ENCODE measurements at regions not wholly inside any gene's neighbourhood (a gene's known extent, or its start where the extent isn't known, plus 50 kb on each side); places are given as distances from the start of the nearest gene placed in this dataset.

GRCh38 chr12:127711108-127711507 lies 555.9 kb upstream of the TMEM132C start:
- no peak for DNase-seq

GRCh38 chr12:127712561-127712960 lies 554.4 kb upstream of the TMEM132C start:
- DNase-seq, result no peak

GRCh38 chr12:127716166-127716565 lies 550.8 kb upstream of the TMEM132C start:
- DNase-seq, result no peak

- DNase-seq, result no peak
Observed at GRCh38 chr12:127717278-127717677, 549.7 kb upstream of the TMEM132C start.

- DNase-seq, result no peak
Observed at GRCh38 chr12:127720334-127720733, 546.6 kb upstream of the TMEM132C start.

GRCh38 chr12:127722611-127723010 lies 544.4 kb upstream of the TMEM132C start:
- DNase-seq, result no peak

GRCh38 chr12:127723251-127723650 lies 543.7 kb upstream of the TMEM132C start:
- DNase-seq, result no peak

- no peak for DNase-seq
Observed at GRCh38 chr12:127726671-127727315, 540.2 kb upstream of the TMEM132C start.

GRCh38 chr12:127728285-127728684 lies 538.7 kb upstream of the TMEM132C start:
- no peak for DNase-seq

GRCh38 chr12:127728729-127729128 lies 538.2 kb upstream of the TMEM132C start:
- DNase-seq, result no peak

GRCh38 chr12:127729381-127729780 lies 537.6 kb upstream of the TMEM132C start:
- DNase-seq, result no peak

- DNase-seq, result no peak
Observed at GRCh38 chr12:127731657-127732056, 535.3 kb upstream of the TMEM132C start.

GRCh38 chr12:127742231-127742630 lies 524.7 kb upstream of the TMEM132C start:
- no peak for DNase-seq

GRCh38 chr12:127745469-127746212 lies 521.3 kb upstream of the TMEM132C start:
- no peak for DNase-seq

GRCh38 chr12:127749416-127749815 lies 517.6 kb upstream of the TMEM132C start:
- no peak for DNase-seq

GRCh38 chr12:127750076-127750840 lies 516.7 kb upstream of the TMEM132C start:
- DNase-seq, result no peak

- DNase-seq, result no peak
Observed at GRCh38 chr12:127752802-127753201, 514.2 kb upstream of the TMEM132C start.

- DNase-seq, result no peak
Observed at GRCh38 chr12:127760357-127760756, 506.6 kb upstream of the TMEM132C start.

GRCh38 chr12:127760996-127761395 lies 506.0 kb upstream of the TMEM132C start:
- no peak for DNase-seq

GRCh38 chr12:127761880-127762279 lies 505.1 kb upstream of the TMEM132C start:
- DNase-seq, result no peak

GRCh38 chr12:127767656-127768055 lies 499.3 kb upstream of the TMEM132C start:
- no peak for DNase-seq

GRCh38 chr12:127770118-127770517 lies 496.9 kb upstream of the TMEM132C start:
- no peak for DNase-seq

GRCh38 chr12:127771546-127771945 lies 495.4 kb upstream of the TMEM132C start:
- DNase-seq, result no peak

- no peak for DNase-seq
Observed at GRCh38 chr12:127773520-127773919, 493.4 kb upstream of the TMEM132C start.

Measured in CD4-positive, alpha-beta T cell treated with Interleukin-4 for 4 hours (primary cell).